Activated T-cell treated with anti-CD3 and anti-CD28 coated beads for 24 hours (primary cell): ENCODE measurements at regions not wholly inside any gene's neighbourhood (a gene's known extent, or its start where the extent isn't known, plus 50 kb on each side); places are given as distances from the start of the nearest gene placed in this dataset.
"Not testable (repeated sequence)": the region's sequence is repeated elsewhere in the genome, so short reads cannot be mapped to it uniquely, and the experiment has no call there.

Source experiments
- DNase-seq: peaks from one replicate; pipeline ENCODE4 v3.0.0-alpha.2; 2020; ENCODE audit warnings: low read depth

DNA sequence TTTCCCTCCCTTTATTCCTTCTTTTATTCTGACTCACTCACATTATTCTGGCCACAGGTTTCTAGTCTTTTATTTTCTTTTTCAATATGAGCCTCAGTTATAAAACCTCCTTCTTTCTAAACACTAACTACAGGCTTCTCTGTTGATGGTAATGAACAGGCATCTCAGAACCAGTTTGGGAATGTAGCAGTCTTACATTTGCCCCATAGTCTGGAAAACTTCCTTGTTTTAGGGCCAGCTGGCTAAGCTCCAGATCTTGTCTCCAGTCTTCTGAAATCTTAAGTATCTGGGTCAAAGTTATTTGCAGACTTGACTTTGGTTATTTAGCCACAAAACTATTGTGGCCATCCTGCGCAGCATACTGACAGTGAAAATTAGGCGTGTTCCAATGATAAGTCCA lies 97.0 kb upstream of the MAN1A1 start:
- no peak for DNase-seq

DNA sequence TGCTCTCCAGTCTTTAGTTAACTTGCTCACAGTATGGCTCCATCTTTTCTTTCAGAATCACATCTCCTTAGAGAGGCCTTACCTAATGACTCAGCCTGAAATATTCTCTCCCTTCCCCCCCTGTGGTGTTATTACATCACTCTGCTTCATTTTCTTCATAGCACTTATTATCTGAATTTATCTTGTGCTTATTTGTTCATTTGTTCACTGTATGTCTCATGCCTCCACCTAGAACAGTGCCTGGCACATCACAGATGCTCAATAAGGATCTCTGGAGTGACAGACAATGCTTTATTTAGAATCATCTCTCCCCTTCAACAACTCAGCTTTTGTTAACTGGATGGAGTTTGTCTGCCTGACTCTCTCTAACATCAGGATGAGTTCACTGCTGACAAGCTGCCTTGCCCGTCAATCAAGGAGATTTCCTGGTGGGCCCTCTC lies 96.6 kb upstream of the MAN1A1 start:
- DNase-seq, result no peak

DNA sequence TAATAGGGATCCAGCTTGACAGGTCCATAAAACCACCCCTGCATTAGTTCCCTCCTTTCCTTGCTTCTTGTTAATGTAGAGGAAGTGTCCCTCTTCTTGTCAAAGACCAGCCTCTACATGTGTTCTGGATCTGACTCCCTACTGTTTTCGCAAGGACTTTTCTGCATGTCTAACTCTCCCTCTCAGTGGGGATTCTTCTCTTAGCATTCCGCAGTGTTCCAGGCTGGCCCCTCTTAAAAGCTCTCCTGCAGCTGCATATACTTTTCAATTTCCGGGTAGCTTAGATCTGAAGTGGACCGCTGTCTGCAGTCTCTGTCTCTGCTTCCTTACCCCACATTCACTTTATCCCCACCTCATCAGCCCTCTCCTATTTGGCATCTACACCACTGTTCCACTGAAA lies 96.1 kb upstream of the MAN1A1 start:
- no peak for DNase-seq

DNA sequence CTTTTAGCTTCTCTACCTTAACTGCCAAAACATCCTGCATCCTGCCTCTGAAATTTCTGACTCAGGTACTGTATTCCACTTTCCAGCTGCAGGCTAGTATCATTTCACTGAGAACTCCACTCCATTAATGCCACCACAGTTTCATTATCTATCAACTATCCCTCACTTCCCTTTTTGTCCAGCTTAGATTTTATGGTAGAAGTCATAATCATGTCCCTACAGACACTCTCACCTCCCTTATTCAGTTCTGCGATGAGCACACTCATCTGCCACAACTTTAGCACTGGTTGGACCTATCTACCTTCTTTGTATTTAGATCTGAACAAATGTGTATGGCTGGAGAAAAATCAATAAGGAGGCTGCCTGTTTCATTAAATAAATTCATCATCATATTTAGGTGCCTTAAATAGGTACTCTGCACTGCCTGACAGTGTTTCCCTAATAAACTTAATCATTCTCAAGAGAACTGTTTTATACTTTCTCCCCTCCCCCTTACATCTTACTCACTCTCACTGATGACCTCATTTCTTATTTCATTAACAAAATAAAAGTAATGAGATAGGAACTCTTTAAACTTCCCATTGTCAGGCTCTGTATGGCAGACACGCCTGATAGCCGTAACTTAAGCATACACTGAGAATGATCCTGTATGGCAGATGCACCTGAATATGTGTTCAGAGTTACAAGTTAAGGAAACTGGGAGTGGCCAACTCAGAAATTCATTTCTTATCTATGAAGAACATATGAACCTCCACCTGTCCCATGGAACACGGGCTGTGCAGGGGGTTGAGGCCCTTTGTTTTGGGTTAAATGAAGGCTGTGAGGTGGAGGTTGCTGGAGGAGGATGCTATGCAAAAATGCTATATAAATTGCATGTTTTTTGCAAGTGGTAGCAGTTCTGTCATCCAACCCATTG lies 95.3 kb upstream of the MAN1A1 start:
- DNase-seq, result no peak

DNA sequence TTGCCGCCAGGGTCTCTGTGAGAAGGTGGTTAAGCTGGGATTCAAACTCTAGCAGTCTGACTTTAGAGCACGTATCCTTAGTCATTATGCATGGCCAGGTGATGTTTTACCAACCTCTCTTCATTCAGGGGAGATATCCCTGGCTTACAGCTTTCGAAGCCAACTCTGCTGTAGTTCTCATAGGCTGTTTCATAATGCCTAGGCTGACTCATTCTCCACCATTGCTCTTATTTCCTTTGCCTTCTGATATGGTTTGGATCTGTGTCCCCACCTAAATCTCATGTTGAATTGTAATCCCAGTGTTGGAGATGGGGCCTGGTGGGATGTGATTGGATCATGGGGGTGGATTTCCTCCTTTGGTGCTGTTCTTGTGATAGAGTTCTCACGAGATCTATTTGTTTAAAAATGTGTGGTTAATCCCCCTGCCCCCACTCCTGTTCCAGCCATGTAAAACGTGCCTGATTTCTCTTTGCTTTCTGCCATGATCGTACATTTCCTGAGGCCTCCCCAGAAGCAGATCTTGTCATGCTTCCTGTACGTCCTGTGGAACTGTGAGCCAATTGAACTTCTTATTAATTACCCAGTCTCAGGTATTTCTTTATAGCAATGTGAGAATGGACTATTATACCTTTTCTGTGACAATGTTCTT lies 94.6 kb upstream of the MAN1A1 start:
- DNase-seq, result no peak

DNA sequence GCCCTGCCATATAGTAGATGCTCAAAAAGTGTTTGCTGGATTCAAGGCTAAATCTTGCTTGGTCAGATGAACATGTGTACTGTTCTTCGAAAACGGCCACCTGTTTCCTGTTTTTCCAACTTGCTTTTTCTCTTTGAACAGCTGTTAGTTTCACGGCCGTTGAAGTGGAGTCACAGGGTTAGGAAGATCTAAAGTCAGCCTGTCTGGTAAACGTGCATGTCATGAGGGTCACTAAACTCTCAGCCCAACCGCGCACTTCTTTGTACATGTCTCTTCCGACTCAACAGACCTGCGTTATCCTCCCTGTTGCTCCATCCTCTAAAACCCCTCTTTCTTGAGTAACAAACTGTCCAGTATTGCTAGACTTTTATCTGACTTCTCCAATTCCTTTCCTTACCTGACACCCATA lies 93.2 kb upstream of the MAN1A1 start:
- DNase-seq, result no peak

DNA sequence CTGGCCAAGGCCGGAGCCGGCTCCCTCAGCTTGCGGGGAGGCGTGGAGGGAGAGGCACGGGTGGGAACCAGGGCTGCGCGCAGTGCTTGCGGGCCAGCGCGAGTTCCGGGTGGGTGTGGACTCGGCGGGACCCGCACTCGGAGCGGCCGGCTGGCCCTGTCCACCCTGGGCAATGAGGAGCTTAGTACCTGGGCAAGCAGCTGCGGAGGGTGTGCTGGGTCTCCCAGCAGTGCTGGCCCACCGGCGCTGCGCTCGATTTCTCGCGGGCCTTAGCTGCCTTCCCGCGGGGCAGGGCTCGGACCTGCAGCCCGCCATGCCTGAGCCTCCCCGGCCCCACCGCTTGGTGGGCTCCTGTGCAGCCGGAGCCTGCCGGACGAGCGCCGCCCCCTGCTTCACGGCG lies 91.4 kb upstream of the MAN1A1 start:
- DNase-seq, result no peak

DNA sequence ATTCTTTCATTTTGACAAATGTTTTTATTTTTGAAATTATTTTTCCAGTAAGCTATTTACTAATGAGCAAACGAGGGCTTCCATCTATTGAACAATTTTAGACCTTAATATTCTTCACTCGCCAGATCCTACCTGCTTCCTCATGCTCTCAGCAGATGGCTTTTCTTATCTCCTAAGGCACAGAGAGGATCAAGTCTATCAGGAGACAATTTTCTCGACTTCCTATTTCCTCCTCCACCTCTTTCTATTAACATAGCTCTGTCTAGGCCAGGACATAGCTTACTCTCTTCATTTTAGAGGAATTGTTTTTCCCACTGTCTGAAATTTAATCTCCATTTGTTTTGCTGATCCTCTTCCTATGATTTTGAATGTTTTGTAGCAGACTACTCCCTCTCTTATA lies 87.0 kb upstream of the MAN1A1 start:
- DNase-seq, result no peak

DNA sequence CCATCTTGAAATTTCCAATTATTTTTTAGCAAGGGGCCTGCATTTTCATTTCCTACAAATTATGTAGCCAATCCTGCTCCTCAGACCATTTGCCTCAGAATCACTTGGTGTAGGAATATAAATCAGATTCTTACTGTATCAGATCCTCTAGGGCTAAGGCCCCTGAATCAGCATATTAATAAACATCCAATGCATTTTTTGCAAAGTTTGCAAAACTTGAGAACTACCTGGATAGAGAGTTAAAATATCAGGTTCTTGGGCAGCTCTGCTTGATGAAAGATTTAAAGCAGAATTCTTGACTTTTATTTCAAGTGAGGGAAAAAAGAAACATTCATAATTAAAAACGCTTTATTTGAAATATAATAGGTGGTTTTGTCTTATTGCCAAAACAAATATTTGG lies 82.2 kb upstream of the MAN1A1 start:
- no peak for DNase-seq

DNA sequence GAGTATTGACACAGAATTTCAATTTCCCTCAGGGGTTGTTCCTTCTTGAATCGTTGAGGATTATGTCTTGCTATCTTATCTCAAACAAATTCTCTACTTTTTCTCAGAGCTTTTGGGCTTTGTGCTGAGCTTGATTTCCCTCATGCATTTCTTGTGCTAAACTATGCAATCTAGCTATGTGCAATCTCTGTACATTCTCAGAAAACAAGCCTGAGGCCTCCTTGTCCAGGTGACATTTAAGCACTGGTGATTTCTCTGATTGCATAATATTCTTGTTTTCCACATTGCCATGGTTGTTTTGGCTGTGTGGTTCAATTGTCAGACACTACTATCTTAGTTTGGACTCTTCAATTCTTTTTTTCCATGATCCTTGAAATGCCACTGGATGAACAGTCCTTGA lies 81.2 kb upstream of the MAN1A1 start:
- DNase-seq, result no peak

DNA sequence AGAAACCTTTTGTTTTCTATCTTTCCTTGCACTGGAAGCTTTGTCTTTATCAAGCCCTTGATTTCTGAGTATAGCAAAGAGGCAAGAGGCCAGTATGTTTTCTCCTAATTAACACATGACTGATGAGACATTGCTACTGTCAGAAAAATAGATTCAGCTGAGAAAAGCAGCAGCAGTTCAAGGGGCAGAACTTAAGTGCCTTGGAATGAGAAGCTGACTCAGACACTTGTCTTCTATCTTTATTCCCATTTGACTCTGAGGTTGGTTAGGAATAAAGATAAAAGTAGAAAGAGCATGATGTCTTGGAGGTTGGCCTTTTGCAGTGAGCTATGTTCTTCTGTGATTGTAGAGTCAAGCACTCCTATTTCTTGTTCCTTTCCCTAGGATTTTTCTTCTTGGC lies 79.1 kb upstream of the MAN1A1 start:
- DNase-seq, result no peak

DNA sequence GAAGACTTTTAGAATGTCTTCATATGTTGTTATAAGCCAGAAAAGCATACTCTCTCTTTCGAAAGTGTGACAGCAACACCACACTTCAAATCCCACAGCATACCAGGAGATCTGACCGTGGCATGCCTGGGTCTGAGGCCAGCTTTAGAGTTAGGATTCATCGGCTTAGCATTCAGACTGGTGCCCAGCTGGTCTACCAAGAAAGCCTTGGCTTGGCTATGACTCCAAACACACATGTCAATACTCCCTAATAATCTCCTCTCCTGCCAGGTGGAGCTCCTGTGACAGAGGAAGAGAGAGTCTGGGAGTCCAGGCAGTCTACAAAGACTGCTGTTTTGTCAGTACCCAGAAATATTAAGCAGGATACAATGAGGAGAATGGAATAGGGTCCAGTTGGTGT lies 77.1 kb upstream of the MAN1A1 start:
- DNase-seq, result no peak

DNA sequence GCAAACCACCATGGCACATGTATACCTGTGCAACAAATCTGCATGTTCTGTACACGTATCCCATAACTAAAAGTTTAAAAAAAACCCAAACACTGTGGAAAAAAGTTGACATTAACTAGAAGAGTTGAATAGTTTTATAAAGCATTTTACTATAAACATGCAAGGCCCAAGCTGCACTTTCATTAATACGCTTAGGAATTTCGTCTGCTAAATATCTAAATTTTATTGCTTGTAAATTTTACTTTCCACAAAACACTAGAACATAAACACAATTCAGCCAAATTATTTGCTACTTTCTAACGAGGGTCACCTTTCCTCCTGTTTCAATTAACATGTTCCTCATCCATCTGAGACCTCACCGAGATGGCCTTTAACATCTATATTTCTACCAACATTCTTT lies 74.4 kb upstream of the MAN1A1 start:
- no peak for DNase-seq

DNA sequence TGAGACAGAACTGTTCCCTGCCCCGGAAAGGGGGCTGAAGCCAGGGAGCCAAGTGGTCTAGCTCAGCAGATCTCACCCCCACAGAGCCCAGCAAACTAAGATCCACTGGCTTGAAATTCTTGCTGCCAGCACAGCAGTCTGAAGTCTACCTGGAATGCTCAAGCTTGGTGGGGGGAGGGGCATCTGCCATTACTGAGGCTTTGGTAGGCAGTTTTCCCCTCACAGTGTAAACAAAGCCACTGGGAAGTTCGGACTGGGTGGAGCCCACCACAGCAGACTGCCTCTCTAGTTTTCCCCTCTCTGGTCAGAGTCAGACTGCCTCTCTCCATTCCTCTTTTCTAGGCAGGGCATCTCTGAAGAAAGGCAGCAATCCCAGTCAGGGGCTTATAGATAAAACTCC lies 68.5 kb upstream of the MAN1A1 start:
- DNase-seq, result not testable (repeated sequence)

DNA sequence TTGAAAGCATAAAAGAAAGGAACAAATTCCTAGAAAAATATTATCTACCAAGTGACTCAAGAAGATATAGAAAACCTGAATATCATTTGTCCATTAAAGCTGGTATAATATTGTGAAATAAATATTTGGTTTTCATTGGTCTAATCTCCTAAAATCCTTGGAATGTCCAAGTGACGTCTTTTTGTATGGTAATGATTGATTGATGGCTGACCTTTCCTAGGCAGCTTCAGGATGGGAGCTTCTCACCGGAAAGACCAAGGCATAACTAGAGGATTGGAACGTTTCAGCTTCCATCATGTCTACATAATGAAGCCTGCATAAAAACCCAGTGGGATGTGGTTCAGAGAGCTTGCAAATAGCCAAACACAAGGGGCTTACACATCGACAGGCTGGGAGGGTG lies 57.6 kb upstream of the MAN1A1 start:
- DNase-seq, result no peak

DNA sequence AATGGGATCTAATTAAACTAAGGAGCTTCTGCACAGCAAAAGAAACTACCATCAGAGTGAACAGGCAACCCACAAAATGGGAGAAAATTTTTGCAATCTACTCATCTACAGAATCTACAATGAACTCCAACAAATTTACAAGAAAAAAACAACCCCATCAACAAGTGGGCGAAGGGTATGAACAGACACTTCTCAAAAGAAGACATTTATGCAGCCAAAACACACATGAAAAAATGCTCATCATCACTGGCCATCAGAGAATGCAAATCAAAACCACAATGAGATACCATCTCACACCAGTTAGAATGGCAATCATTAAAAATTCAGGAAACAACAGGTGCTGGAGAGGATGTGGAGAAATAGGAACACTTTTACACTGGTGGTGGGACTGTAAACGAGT lies 55.6 kb upstream of the MAN1A1 start:
- not testable (repeated sequence) for DNase-seq
